Muscle of leg (tissue), 3 donors: ENCODE measurements at regions not wholly inside any gene's neighbourhood (a gene's known extent, or its start where the extent isn't known, plus 50 kb on each side); places are given as distances from the start of the nearest gene placed in this dataset.
"Not testable (repeated sequence)": the region's sequence is repeated elsewhere in the genome, so short reads cannot be mapped to it uniquely, and the experiment has no call there.

Experiments used
- DNase-seq: peaks from one replicate; pipeline ENCODE4 v3.0.0; 2013
- H3K27ac ChIP-seq: one replicate; pipeline ENCODE4 v1.5.1; 2013; ENCODE audit warnings: mild to moderate bottlenecking, low read length, control low read depth
- H3K27me3 ChIP-seq: one replicate; pipeline ENCODE4 v1.6.1; 2013; ENCODE audit warnings: low read length; ENCODE audit not compliant: control insufficient read depth, insufficient read depth
- H3K36me3 ChIP-seq: one replicate; pipeline ENCODE4 v1.6.1; 2013; ENCODE audit warnings: low read length; ENCODE audit not compliant: control insufficient read depth, insufficient read depth
- H3K4me1 ChIP-seq: one replicate; pipeline ENCODE4 v1.6.1; 2013; ENCODE audit warnings: low read length; ENCODE audit not compliant: control insufficient read depth, insufficient read depth
- H3K4me3 ChIP-seq: one replicate; pipeline ENCODE4 v1.5.1; 2013; ENCODE audit warnings: low read length, control low read depth
- H3K9me3 ChIP-seq: replicated peaks from 2 replicates; pipeline ENCODE4 v1.6.1; 2013; ENCODE audit warnings: low read depth, low read length; ENCODE audit not compliant: control insufficient read depth
- WGBS: methylation state at CpG from one replicate; pipeline ENCODE4 v1.1.5; 2013; ENCODE audit warnings: missing lambda C conversion rate; ENCODE audit not compliant: insufficient coverage; 5-methylcytosine and 5-hydroxymethylcytosine counted together

DNA sequence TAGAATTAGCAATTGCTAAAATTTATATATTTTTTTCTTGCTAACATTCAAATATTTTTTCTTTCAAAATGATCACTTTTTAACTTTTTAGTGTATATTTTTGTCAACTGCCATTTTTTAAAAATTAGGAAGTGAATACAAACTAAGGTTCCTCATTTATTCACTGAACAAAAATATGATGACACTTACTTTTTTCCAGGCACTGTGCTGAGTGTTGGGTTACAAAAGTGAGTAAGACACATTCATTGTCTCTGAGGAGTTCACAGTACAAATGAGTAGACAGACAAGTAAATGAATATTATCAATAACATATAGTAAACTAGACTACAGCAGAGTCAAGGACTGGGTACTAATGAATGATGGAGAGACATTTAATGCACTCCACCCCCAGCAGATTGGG, 543.5 kb downstream of the PDHA2 start:
- H3K9me3 ChIP-seq, result no peaks in the 10 kb centered on the region
- H3K27me3 ChIP-seq, result no peaks in the 10 kb centered on the region
- no peaks in the 10 kb centered on the region for H3K4me1 ChIP-seq
- H3K4me3 ChIP-seq, result no peak overlapping the region
- no peak overlapping the region for H3K27ac ChIP-seq
- H3K36me3 ChIP-seq, result no peaks in the 10 kb centered on the region
- no peak for DNase-seq

GRCh38 chr4:96389770-96390169, 549.9 kb downstream of the PDHA2 start:
- no peak overlapping the region for H3K27ac ChIP-seq
- WGBS, result no CpG with 5 or more reads among the region's 2 CpGs
- no peaks in the 10 kb centered on the region for H3K4me1 ChIP-seq
- H3K27me3 ChIP-seq, result no peaks in the 10 kb centered on the region
- DNase-seq, result no peak
- no peaks in the 10 kb centered on the region for H3K36me3 ChIP-seq
- H3K4me3 ChIP-seq, result no peak overlapping the region
- H3K9me3 ChIP-seq, result no peaks in the 10 kb centered on the region

GRCh38 chr4:96390404-96390803, 550.5 kb downstream of the PDHA2 start:
- no CpG with 5 or more reads among the region's 5 CpGs for WGBS
- no peaks in the 10 kb centered on the region for H3K27me3 ChIP-seq
- no peaks in the 10 kb centered on the region for H3K4me1 ChIP-seq
- DNase-seq, result no peak
- no peak overlapping the region for H3K27ac ChIP-seq
- no peak overlapping the region for H3K4me3 ChIP-seq
- no peaks in the 10 kb centered on the region for H3K36me3 ChIP-seq
- H3K9me3 ChIP-seq, result no peaks in the 10 kb centered on the region

DNA sequence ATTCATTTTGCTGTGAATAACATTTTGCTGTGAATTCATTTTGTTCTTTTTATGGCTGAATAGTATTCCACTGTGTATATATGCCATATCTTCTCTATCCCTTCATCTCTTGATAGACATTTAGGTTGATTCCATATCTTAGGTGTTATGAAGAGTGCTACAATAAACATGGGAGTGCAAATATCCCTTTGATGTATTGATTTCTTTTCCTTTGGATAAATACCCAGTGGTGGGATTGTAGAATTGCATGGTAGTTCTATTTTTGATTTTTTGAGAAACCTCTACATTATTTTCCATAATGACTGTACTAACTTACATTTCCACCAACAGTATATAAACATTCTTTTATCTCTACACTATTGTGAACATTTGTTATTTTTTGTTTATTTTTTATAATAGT, 555.9 kb downstream of the PDHA2 start:
- H3K9me3 ChIP-seq, result no peaks in the 10 kb centered on the region
- no peaks in the 10 kb centered on the region for H3K27me3 ChIP-seq
- no peak overlapping the region for H3K4me3 ChIP-seq
- no peaks in the 10 kb centered on the region for H3K36me3 ChIP-seq
- H3K4me1 ChIP-seq, result no peaks in the 10 kb centered on the region
- no peak overlapping the region for H3K27ac ChIP-seq
- DNase-seq, result no peak

DNA sequence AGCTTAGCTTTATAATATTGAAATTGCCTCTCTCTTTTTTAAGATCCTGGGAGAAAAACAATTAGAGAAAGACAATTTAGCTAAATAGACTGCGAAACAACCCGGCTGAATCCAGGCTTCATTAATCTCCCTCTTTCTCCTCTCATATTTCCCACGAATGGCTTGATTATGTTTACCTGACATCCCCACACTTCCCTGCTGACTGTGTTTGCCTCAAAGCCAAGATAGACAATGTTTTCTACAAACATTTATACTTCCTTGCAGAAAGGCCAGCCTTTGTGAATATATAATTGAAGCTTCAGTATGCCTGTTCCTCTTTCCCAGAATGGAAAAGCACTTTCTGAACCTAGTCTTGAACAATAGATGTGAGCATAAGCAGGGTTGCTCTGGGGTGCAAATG, 566.8 kb downstream of the PDHA2 start:
- no peak for DNase-seq
- Histone ChIP-seq H3K27me3 (no peaks in the 10 kb centered on the region), H3K4me3 (no peak overlapping the region), H3K4me1 (no peaks in the 10 kb centered on the region), H3K9me3 (no peaks in the 10 kb centered on the region), H3K36me3 (no peaks in the 10 kb centered on the region), H3K27ac (no peak overlapping the region)
- 50% methylated on average over 3 of the region's 3 CpGs for WGBS

DNA sequence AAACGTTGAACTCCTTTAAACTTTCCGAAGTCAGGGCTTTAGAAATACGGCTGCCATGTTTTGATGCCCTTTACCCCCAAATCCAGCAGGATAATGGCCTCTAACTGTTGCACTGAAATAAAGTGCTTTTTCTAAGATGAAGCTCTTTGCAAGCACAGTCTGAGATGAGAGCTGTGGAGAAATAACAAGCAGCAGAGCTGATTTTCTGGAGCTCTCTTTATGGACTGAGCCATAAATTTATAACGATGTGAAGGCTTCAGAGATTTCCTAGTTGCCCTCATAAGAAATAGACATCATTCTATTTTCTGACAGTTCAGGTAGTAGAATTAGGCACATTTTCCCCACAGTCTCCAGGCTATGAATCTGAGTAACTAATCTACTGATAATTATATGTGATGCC, 567.3 kb downstream of the PDHA2 start:
- no peaks in the 10 kb centered on the region for H3K9me3 ChIP-seq

GRCh38 chr4:96407738-96408463, 568.0 kb downstream of the PDHA2 start:
- WGBS, result 80% methylated on average over 2 of the region's 5 CpGs
- Histone ChIP-seq H3K4me3 (no peak overlapping the region), H3K27ac (no peak overlapping the region), H3K27me3 (no peaks in the 10 kb centered on the region), H3K9me3 (no peaks in the 10 kb centered on the region), H3K36me3 (no peaks in the 10 kb centered on the region), H3K4me1 (no peaks in the 10 kb centered on the region)
- DNase-seq, result no peak

More for the DNA sequence above, 567.3 kb downstream of the PDHA2 start:
- H3K36me3 ChIP-seq, result no peaks in the 10 kb centered on the region
- no peaks in the 10 kb centered on the region for H3K27me3 ChIP-seq
- no peak overlapping the region for H3K4me3 ChIP-seq
- WGBS, result no CpG with 5 or more reads among the region's 4 CpGs
- no peak overlapping the region for H3K27ac ChIP-seq
- DNase-seq, result no peak
- H3K4me1 ChIP-seq, result no peaks in the 10 kb centered on the region

GRCh38 chr4:96414853-96415252, 575.0 kb downstream of the PDHA2 start:
- H3K36me3 ChIP-seq, H3K4me1 ChIP-seq, DNase-seq, H3K27me3 ChIP-seq, H3K9me3 ChIP-seq, H3K4me3 ChIP-seq, H3K27ac ChIP-seq: not testable (repeated sequence)
- 94% methylated on average over 5 of the region's 21 CpGs for WGBS

GRCh38 chr4:96429657-96430056, 589.8 kb downstream of the PDHA2 start:
- no peak for DNase-seq

DNA sequence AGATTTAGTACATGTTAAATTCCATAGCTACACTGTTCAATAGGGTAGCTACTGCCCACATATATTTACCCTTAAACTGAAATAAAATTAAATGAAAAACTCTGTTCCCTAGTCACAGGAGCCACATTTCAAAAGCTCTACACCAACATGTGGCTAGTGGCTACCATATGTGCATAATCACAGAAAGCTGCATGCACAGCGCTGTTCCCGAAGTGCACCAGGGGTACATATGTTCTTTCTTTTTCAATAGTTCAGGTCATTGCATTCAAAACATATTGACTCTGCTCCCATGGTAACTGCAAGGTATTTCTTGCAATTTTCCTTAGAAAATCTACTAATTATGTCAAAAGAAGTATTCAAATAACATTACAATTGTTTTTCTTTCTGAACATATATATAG, 591.2 kb downstream of the PDHA2 start:
- no peaks in the 10 kb centered on the region for H3K9me3 ChIP-seq
- no peak overlapping the region for H3K4me3 ChIP-seq
- no peak for DNase-seq
- H3K4me1 ChIP-seq, result no peaks in the 10 kb centered on the region
- H3K27ac ChIP-seq, result no peak overlapping the region
- no peaks in the 10 kb centered on the region for H3K27me3 ChIP-seq
- WGBS, result no CpG with 5 or more reads among the region's 2 CpGs
- no peaks in the 10 kb centered on the region for H3K36me3 ChIP-seq

More at GRCh38 chr4:96429657-96430056, 589.8 kb downstream of the PDHA2 start:
- Histone ChIP-seq H3K4me1 (no peaks in the 10 kb centered on the region), H3K9me3 (no peaks in the 10 kb centered on the region), H3K36me3 (no peaks in the 10 kb centered on the region), H3K27ac (no peak overlapping the region), H3K27me3 (no peaks in the 10 kb centered on the region), H3K4me3 (no peak overlapping the region)

GRCh38 chr4:96448315-96448872, 608.5 kb downstream of the PDHA2 start:
- no peaks in the 10 kb centered on the region for H3K36me3 ChIP-seq
- no peak for DNase-seq
- H3K4me1 ChIP-seq, result no peaks in the 10 kb centered on the region
- H3K27ac ChIP-seq, result no peak overlapping the region
- no peaks in the 10 kb centered on the region for H3K27me3 ChIP-seq
- 63% methylated on average over 3 of the region's 3 CpGs for WGBS
- H3K4me3 ChIP-seq, result no peak overlapping the region
- H3K9me3 ChIP-seq, result peaks cover 14% of the 10 kb centered on the region
